Panc1 (cell line): ENCODE measurements at regions not wholly inside any gene's neighbourhood (a gene's known extent, or its start where the extent isn't known, plus 50 kb on each side); places are given as distances from the start of the nearest gene placed in this dataset.

ENCODE experiments used
- CTCF ChIP-seq: fragments of 450-650 bp; IDR thresholded peaks from 2 replicates; pipeline ENCODE4 v1.5.1; 2017; ENCODE audit warnings: mild to moderate bottlenecking
- POLR2AphosphoS5 ChIP-seq: IDR thresholded peaks from 2 replicates; pipeline ENCODE4 v1.6.1; 2012; ENCODE audit warnings: mild to moderate bottlenecking, low read depth, low read length, moderate library complexity
- TCF7L2 ChIP-seq: IDR thresholded peaks from 2 replicates; pipeline ENCODE4 v1.6.1; 2011; ENCODE audit warnings: mild to moderate bottlenecking, low read depth, low read length, inconsistent platforms

GRCh38 chr9:7332780-7333179, 466.8 kb downstream of the DMAC1 start:
- TF ChIP-seq TCF7L2 (no peak), CTCF (no peak), POLR2AphosphoS5 (no peak)
